GM18858 (cell line): ENCODE measurements at regions not wholly inside any gene's neighbourhood (a gene's known extent, or its start where the extent isn't known, plus 50 kb on each side); places are given as distances from the start of the nearest gene placed in this dataset.

ENCODE experiments used
- ATAC-seq: cut with Tn5 transposase; IDR thresholded peaks from one replicate; pipeline ENCODE4 v1.9.1; 2021; ENCODE audit not compliant: unreplicated experiment

DNA sequence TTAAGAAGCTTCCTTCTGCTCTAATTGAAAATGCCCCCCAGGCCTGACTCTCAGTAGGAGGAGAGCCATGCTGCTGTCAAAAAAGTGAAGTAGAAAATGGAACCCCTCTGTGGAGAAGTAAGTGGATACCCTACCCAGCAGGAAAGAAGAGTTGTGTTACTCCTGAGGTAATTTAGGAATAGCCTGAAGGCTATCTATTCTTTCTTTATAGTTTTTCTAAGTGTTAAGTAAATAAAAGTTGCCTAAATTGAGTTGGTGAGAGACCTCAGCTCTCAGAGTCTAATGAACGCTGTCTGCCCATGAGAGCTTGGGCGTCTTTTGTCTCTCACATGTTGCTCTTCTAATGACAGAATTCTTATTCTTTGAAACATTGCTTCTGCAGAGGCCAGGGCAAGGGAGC lies 116.2 kb downstream of the NSUN3 start:
- ATAC-seq: no peak

DNA sequence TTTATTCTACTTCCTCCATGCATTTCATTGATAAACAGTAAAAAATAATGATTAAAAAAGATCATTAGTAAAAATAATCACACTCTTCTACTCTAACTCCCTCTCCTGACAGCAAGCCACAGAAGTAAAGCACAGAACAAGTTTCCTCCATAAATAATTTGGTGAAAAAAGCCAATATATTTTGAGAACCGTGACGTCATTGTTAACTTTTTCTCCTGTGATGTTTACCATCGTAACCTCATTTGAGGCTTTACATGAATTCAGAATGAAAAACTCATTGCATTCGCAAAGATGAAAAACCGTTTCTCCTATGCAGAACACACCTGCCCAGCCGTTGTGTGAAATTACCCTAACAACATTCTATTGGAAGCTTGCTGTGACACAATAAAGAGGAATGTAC lies 120.7 kb downstream of the NSUN3 start:
- ATAC-seq: no peak

DNA sequence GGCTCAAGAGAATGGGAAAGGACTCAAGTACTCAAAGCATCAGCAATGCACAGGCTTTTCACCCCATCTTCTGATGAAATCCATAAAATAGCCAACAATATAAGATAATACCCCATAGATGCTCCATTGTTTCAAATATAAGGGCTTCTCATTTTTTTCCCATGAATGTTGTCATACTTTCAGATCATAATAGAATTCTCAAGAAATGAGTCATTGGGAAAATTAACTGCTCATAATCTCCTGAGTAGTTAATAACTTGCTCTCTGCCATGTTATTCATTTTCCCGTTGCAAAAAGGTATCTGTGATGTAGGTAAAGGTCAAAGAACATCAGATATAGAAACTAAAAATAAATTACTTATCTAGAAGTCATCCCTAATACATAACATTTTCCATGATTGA lies 121.9 kb downstream of the NSUN3 start:
- no peak for ATAC-seq

DNA sequence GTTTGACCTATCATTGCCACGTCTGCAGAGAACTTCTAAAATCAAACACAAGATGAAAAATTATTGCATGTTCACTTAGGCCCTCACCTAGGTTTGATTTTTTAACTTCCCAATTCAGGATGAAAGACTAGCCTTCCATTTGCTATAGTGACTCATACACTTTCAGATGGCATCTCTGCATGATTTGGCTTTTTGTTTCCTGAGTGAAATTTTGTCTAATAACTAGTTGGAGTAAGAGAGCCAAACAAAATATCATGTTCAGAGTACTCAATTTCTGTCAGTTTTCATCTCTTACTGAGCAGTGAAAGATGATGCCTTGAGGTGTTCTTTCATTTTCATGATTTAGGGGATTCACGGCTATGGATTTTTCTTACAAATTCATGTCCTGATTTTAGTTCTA lies 122.9 kb downstream of the NSUN3 start:
- ATAC-seq: no peak

DNA sequence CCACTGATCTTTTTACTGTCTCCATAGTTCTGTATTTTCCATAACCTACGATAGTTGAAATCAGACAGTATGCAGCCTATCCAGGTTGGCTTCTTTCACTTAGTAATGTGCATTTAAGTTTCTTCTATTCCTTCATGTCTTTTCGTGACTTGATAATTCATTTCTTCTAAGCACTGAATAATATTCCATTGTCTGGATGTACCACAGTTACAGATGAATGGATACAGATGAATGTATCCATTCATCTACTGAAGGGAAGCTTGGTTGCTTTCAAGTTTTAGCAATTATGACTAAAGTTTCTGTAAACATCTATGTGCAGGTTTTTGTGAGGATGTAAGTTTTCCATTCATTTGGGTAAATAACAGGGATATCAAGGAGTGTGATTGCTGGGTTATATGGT lies 124.8 kb downstream of the NSUN3 start:
- ATAC-seq: no peak

DNA sequence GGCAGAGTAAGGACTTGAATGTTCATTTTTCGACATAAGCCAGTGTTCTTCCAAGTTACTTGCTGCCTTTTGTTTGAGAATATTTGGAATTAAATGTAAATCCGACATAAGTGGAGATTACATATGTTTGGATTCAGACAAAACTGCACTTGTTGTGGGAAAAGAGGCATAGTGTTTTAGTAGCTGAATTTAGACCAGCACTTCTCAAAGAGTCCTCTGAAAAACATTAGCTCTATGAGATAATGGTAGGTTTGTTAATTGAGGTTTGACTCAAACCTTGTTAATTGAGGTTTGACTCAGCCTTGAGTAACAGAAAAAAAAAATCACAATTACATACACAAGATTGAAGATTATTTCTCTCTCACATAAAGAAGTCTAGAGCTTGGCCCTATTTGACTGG lies 132.5 kb downstream of the NSUN3 start:
- no peak for ATAC-seq

DNA sequence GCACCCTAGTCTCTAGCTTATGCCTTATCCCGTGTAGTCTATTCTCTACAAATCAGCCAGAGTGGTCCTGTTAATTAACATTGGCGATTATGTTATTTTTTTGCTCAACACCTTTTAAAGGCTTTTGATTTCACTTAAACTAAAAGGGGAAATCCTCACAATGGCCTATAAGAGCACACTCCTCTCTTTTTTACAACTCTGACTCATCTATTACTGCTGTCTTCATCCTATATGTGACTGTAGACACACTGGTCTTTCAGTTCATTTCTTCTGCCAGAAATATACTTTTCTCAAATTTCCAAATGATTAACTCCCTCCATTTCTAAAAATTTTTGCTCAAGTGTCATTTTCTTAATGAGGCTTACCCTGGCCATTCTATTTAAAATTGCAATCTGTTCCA lies 143.4 kb downstream of the NSUN3 start:
- no peak for ATAC-seq

DNA sequence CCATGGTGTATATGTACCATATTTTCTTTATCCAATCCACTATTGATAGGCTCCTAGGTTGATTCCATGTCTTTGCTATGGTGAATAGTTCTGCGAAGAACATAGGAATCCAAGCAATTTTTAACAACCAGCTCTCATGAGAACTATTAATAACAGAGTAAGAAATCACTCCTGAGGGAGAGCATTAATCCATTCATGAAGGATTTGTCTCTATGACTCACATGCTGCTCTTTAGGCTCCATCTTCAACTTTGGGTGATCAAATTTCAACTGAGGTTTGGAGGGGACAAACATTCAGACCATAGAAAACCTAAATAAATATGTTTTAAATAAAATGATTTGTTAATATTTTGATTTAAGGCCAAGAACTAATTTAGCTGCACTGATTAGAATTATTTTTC lies 147.4 kb downstream of the NSUN3 start:
- ATAC-seq: no peak

DNA sequence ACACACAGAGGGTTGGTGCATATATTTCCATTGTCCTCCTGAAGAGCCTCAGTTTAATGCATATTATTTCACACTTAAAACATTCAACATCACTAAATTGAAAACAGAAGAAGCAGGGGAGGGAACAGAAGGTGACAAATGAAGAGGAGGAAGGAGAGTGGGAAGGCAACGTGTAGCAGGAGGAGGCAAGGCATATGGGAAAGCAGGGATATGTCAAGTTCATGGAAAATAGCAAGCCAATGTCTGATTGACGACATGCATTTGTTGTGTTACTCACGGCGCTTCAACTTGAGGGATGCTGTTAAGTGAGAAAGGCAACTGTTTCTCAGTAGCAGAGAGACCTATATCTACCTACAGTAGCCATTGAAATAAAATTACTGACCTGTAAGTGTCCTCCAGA lies 154.5 kb downstream of the NSUN3 start:
- no peak for ATAC-seq

DNA sequence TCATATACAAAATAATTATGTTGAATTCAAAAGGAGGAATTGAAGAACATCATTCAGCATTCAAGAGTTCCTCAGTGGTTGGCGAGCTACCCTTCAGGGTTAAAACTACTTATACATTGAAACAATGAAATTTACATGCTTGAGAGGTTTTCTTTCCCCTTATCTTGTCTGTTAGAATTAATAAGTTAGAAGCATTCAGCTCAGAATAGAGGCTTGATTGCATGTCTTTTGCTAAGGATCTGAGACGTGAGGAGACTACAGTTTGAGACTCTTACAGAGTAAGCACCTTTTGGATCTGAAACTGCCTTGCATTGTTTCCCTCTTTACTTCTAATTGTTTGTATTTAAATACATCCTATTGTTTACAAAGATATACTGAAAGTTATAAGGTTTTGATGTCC lies 157.6 kb downstream of the NSUN3 start:
- no peak for ATAC-seq

DNA sequence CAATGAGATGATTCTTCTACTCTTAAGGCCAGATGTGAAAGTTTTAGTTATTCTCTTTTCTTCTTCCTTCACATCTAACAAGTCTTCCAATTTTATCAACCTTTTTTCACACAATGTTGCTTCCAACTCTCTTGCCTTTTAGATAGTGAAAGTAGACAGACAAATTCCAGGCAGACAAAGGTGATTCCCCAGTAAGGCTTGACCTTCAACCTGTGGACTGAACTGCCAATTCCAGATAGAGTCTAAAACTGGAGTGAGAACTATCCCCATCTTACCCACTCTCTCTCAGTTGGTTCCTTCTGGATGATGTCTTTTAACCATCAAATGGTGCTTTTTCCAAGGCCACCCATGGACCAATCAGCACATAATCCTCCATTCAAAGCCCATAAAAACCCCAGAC lies 159.0 kb downstream of the NSUN3 start:
- no peak for ATAC-seq

DNA sequence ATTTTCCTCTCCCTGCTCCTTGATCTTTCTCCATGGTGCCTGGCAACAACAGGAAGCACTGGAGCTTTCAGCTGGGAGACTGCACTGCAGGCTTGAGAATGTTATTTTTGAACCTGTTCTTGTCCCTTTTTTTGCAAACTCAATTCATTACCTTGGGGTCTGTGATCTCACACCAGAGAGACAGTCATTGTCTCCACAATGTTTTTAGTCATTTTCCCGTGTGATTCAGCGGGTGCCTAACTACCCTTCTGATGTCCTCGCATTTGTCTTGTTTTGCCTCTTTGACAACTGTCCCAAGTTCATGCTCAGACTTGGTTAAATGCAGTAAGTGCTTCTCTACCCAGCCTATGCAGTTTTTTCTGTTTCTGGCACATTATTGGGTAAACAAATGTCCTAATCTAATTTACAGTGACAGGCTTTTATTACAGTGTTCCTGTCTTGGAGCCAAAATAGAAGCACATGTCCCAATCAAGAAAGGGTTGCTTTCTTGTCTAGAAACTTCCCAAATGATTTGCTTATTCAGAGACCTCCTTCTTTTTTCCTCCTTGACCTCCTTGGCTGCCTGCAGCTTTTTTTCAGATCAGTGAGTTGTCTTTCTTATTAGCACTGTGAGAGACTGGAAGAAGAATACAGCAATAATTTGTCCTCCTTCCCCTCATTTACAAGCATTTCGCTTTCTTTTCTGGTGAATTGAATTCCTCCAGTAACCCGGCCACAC lies 162.4 kb downstream of the NSUN3 start:
- ATAC-seq: no peak

DNA sequence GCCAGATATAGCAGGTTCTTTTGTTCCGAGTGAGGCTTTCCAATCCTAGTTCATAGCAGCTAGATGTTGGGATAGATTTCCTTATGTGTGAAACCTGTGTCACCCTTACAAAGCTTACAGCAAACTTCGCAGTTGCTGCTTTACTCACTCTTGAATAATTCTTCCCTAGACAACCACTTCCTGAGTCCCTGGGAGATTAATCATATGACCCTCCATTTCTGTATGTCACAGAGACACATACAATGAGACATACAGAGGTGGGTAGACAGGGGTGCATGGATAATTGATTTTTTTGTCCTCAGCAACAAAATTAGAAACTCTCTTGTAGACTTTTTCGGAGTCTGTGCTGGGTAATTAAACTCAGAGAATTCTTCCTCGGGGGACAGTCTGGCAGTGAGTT lies 163.2 kb downstream of the NSUN3 start:
- no peak for ATAC-seq

DNA sequence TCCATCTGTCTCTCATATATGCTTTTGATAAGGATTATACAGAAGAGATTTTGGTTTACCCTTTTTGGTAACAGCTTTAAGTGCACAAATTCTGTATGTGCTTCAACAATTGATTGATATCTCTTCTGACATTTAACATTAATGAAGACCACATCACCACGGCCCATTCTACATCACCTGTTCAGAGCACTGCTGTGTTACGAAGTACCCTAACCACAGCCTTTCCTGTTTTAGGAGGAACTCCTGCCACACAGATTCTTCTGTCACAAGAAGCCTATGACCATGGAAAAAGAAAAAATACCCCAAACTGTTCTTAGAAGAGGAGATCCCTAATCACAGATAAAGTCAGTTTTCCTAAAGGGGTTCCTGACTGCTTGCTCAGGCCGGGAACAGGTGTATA lies 170.1 kb downstream of the NSUN3 start:
- no peak for ATAC-seq

DNA sequence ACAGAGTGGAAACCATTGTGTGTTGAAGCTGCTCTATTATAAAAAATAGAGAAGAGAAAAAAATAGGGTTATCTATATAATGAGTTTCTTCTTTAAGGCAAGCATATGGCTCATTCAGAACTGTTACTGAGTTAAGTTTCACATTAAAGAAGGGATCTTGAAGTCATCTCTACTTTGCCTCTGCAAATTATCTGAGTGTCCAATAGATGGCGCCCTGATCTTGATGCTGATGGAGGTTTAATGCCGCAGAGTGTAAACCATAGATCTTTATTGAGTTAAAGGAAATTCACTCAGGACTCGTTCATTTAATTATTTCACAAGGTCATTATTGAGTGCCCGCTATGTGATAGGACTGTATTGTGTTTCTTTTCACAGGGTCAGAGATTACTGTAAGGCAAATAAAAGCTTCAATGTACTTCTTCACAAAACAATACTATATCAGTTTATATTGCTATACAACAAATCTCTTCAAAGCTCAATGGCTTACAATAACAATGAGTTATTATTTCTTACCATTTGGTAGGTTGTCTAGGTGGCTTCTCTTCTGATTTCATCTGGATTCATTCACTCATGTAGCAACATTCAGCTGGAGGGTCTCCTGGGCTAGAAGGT lies 171.4 kb downstream of the NSUN3 start:
- ATAC-seq: peak; percentile 76

DNA sequence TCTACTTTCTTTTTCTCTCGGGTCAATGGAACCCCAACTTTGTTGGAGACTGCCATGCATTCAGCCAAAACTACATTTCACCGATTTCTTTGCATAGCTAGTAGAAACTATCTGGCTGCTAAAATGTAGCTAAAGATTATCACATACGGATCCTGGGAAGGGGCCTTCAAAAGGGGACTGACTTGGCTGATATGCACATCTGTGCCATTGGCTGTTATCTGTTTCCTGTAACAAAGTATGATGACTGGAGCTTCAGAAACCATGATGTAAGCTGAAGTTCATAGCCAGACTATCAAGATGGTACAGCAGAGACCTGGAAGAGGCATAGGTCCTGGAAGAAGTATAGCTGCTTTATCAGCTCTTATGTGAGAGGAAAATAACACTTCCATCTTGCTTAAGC lies 179.1 kb downstream of the NSUN3 start:
- ATAC-seq: no peak

DNA sequence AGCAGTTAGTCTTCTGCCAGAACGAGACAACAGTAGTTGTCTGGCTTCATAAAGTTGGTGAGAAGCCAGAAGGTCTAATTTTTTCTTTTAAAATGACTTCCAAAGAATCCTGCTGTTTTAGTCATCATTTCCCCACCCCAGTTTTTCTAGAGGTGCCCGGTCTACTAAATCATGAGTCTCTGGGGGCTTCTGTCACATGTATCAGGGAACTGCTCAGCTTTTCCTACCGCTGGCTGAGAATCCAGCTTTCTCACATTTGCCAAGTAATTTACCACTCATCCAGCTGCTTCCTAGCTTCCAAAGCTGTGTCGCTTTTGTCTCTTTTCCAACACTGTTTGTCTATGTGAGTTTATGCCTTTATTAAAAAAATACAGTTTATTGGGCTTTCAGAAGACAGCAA lies 183.3 kb downstream of the NSUN3 start:
- ATAC-seq: no peak

DNA sequence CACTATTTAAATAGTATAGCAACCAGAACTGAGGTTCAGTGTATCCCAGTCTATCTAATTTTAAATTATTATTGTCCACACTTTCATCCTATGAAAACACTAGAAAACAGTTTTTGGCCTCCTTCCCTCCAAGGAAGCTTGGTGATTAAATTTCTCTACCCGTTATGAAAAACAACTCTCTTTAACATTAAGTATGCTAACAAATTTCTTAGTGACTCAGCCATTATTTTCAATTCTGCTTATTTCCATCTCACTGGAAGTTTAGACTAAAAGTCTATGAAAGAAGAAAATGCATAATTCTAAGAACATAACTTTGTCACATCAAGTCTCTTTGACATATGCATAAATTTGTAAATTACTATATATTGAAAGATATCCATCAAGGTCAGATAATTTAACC lies 185.2 kb downstream of the NSUN3 start:
- no peak for ATAC-seq

DNA sequence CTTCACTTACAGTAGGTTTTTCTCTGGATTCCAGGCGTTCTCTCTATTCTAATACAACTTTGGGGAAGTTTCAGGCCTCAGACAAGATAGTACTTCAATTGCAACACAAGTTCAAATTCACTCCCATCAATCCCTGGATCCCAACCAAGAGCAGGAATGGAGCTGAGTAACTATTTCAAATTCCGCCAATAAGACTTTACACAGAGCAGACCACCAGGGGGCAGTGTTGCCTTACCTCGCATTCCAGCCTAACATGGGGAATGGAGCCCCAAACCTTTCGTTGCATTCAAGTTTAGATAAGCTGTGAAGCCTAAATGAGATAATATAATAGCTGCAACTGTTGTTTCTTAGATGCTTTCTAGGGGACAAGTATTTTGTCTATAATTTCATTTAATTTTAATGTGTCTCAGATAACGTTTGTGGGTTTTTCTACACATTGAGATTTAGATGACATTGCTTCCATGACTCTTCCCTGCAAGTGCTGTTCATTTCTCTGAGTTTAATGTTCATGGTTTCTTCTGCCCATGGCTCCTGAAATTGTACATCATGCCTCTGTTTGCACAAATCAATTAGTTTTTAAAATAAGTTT lies 186.7 kb downstream of the NSUN3 start:
- ATAC-seq: peak; percentile 88

DNA sequence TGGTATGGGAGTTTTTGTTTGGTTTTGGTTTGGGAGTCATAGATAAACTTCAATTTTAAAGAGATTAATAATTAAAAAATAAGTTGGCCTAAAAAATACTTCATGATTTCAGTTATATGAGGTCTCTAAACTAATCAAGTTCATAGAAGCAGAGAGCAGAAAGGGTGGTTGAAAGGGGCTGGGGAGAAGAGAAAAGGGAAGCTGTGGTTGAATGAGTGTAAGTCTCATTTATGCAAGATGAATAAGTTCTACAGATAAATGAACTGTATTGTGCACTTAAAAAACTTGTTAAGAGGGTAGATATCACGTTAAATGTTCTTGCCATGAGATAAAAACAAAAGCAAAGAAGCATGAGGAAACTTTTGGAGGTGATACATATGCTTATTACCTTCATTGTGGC lies 188.7 kb downstream of the NSUN3 start:
- ATAC-seq: no peak

DNA sequence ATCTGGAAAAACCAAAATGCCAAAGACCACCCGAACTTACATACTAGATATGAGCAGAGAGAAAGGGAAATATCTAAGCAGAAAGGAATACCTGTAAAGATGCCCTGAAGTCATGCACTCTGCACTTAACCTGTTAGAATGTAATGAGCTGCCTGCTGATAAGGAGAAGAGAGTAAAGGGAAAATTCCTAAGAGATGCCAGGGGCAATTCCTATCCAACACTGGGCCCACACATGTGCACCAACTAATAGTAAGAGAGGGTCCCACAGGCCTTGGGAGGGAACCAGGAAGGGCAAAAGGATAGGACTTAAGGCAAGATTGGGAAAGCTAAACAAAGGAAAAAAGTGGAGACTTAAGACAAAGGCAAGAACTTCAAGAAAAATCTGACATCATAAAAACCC lies 189.5 kb downstream of the NSUN3 start:
- no peak for ATAC-seq

DNA sequence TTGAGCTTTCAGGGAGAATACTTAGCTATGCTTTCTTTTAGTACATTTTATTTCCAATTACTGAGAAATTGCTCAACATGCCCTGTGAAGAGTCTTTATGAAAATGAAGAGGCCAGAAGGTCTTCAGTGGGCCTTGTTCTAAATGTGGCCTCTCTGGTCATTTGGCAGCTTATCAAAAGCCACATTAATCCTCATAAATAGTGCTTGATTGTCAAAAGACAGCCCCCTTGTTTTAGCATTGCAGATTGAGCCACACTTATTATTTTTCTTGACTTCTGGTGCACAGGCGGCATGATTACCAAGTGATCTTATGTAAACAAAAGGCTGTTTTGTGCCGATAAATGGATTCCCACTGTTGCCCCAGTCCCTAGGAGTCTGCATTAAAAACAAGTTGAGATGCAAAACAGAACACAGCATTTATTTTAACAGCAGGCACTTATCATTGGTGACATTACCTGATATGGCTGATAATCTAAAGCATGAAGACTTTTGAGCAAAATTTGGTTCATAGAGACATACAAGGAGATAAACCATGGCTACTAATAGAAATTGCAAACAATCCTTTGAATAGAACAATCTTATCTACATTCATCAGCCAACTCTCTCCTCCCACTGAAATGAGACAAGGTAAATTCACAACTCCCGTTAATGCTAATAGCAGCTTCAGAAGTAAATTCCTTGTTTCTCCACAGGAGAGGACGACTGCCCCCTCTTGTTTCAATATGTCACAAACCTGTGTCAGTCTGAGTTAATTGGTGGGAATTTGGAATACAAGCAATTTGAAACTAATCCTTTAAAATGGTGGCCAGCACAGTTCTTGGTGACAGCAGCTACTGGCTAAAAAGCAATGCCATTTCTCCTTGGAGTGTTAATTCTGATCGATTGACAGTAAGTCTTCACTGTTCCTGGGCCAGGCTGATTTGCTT lies 194.3 kb downstream of the NSUN3 start:
- no peak for ATAC-seq
